Iris pigment epithelial cell (primary cell): ENCODE measurements at regions not wholly inside any gene's neighbourhood (a gene's known extent, or its start where the extent isn't known, plus 50 kb on each side); places are given as distances from the start of the nearest gene placed in this dataset.

Source experiments
- DNase-seq: peaks from one replicate; pipeline ENCODE4 v3.0.0-alpha.2; 2011; ENCODE audit warnings: low read depth

- DNase-seq, result peak; percentile 16
Measured at GRCh38 chr21:27817074-27817473, 850.2 kb upstream of the ADAMTS5 start.

- no peak for DNase-seq
Measured at GRCh38 chr21:27816301-27816700, 849.4 kb upstream of the ADAMTS5 start.

GRCh38 chr21:27814226-27814625 lies 847.3 kb upstream of the ADAMTS5 start:
- no peak for DNase-seq

GRCh38 chr21:27813750-27814149 lies 846.9 kb upstream of the ADAMTS5 start:
- no peak for DNase-seq

GRCh38 chr21:27813344-27813743 lies 846.5 kb upstream of the ADAMTS5 start:
- DNase-seq, result no peak

- DNase-seq, result peak; percentile 77
Measured at GRCh38 chr21:27812279-27812678, 845.4 kb upstream of the ADAMTS5 start.

- no peak for DNase-seq
Measured at GRCh38 chr21:27808923-27809322, 842.0 kb upstream of the ADAMTS5 start.

- peak; percentile 52 for DNase-seq
Measured at GRCh38 chr21:27807596-27807995, 840.7 kb upstream of the ADAMTS5 start.

GRCh38 chr21:27806281-27806680 lies 839.4 kb upstream of the ADAMTS5 start:
- DNase-seq, result no peak

GRCh38 chr21:27805696-27806095 lies 838.8 kb upstream of the ADAMTS5 start:
- DNase-seq, result no peak

- DNase-seq, result no peak
Measured at GRCh38 chr21:27804515-27804914, 837.6 kb upstream of the ADAMTS5 start.

GRCh38 chr21:27803571-27803970 lies 836.7 kb upstream of the ADAMTS5 start:
- no peak for DNase-seq

GRCh38 chr21:27802816-27803475 lies 836.1 kb upstream of the ADAMTS5 start:
- peak; percentile 68 for DNase-seq

GRCh38 chr21:27799861-27800260 lies 833.0 kb upstream of the ADAMTS5 start:
- DNase-seq, result no peak

- peak; percentile 27 for DNase-seq
Measured at GRCh38 chr21:27796106-27796505, 829.2 kb upstream of the ADAMTS5 start.

GRCh38 chr21:27795418-27795817 lies 828.5 kb upstream of the ADAMTS5 start:
- DNase-seq, result no peak

DNA sequence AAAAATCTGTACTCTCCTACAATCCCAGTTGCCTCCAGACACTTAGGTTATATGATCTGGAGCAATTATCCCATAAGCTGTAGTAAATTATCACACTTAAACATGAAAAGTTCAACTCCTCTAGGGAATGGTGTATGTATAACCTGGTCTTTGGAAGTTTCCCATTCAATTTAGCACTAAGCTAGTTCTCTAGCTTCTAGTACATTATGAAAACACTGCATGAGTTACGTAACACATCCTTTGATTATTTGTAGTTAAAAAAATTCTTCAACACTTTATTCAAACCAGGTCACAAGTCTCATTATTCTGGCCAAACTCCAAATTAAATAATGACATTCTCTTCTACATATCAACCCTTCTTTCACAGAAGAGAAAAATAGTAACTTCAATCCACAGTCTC lies 827.0 kb upstream of the ADAMTS5 start:
- no peak for DNase-seq

DNA sequence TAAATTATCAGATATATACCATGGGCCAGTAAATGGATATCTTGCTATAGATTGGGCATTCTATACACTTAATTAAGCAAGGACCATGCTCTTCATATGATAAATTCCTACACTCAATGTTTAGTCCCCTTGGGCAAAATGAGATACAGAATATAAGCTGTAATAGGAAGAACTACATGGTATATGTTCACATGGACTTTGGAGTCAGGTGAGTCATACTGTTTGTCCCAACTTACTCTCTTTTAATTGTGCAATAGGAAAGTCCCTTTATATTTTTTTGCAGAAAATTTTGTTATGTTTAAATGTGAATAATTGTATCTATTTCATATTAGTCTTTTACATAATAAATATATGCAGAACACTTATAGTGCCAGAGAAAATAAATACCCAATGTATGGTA lies 820.2 kb upstream of the ADAMTS5 start:
- DNase-seq, result peak; percentile 60

DNA sequence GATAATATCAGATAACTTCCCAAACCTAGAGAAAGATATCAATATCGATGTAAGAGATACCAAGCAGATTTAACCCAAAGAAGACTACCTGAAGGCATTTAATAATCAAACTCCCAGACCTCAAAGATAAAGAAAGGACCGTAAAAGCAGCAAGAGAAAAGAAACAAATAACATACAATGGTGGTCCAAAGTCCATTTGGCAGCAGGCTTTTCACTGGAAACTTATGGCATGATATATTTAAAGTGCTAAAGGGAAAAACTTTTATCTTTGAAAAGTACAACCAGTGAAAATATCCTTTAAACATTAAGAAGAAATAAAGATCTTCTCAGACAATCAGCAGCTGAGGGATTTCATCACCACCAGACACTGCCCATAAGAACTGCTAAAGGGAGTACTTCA lies 812.7 kb upstream of the ADAMTS5 start:
- DNase-seq, result no peak

GRCh38 chr21:27776925-27777553 lies 810.2 kb upstream of the ADAMTS5 start:
- peak; percentile 22 for DNase-seq

GRCh38 chr21:27772816-27773215 lies 805.9 kb upstream of the ADAMTS5 start:
- DNase-seq, result no peak

DNA sequence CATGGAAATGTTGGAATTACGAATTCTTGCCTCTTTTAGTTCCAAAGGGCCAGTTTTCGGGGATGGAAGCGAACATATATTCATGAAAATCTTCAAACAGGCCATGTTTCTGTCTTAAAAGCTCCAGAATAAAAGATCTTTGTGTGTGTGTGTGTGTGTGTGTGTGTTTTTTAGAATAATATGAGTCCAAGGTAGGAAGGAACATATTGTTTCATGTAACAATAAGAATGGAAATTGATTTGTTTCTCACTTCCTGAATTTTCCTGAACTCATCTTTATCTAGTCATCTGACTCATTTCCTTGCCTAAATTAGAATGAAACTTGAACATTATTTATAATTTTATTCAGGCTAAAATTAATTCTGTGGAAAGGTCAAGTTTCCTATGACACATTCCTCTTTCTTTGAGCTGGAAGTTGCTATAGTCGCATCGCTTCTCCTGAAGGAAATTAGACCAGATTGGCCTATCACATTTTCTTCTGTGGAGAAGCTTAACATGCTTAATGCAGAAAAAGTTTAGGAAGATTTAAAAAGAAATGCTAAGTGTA lies 805.1 kb upstream of the ADAMTS5 start:
- DNase-seq, result no peak

GRCh38 chr21:27769763-27770162 lies 802.9 kb upstream of the ADAMTS5 start:
- peak; percentile 15 for DNase-seq
